ENCODE measurements at regions not wholly inside any gene's neighbourhood (a gene's known extent, or its start where the extent isn't known, plus 50 kb on each side); places are given as distances from the start of the nearest gene placed in this dataset.
A peak's percentile ranks its signal among the peaks of the same experiment; 100 is the strongest.

GRCh38 chr7:84610390-84610789 is 415.8 kb upstream of the SEMA3A start:
- Histone ChIP-seq H3K4me2 (no peak overlapping the region), H3K27me3 (ENCODE audit: insufficient read depth) (no peaks in the 10 kb centered on the region), H3F3A (replicated peaks; ENCODE audit: low read depth) (no peaks in the 10 kb centered on the region), H4K20me1 (replicated peaks; ENCODE audit: insufficient read depth) (no peaks in the 10 kb centered on the region), H3K4me1 (ENCODE audit: insufficient read depth) (no peaks in the 10 kb centered on the region), H3K79me2 (replicated peaks; ENCODE audit: insufficient read depth) (no peaks in the 10 kb centered on the region), H3K27ac (ENCODE audit: low read depth) (no peak overlapping the region), H3K4me3 (no peak overlapping the region), H3K36me3 (ENCODE audit: insufficient read depth) (no peaks in the 10 kb centered on the region), H3K9me2 (ENCODE audit: insufficient read depth) (no peaks in the 10 kb centered on the region), H2AFZ (peak overlapping the region; percentile 57; the same call in 1 of the 2 replicates)
- no peaks in the 10 kb centered on the region for H3K36me3 Mint-ChIP-seq (ENCODE audit: low read depth)
- H3K4me3 Mint-ChIP-seq: no peak overlapping the region
- DNase-seq (ENCODE audit: low spot score): no peak
- no peak for ATAC-seq
- TF ChIP-seq ZNF462 (CRISPR knock-in tag; IDR thresholded peaks at IDR 0.05) (no peak), ZNF114 (CRISPR knock-in tag; IDR thresholded peaks at IDR 0.05) (no peak), EZH2 (IDR thresholded peaks at IDR 0.05; ENCODE audit: low read depth, unreplicated experiment) (no peak), JUNB (IDR thresholded peaks at IDR 0.05; ENCODE audit: unreplicated experiment) (no peak), STAT1 (IDR thresholded peaks at IDR 0.05; ENCODE audit: unreplicated experiment) (no peak), ETS1 (IDR thresholded peaks at IDR 0.05) (no peak), POLR2AphosphoS5 (IDR thresholded peaks at IDR 0.05; ENCODE audit: low read depth) (no peak), NANOG (IDR thresholded peaks at IDR 0.05; ENCODE audit: borderline replicate concordance) (no peak), ZNF331 (CRISPR knock-in tag; IDR thresholded peaks at IDR 0.05; ENCODE audit: low read depth) (no peak), CREB1 (CRISPR knock-in tag; IDR thresholded peaks at IDR 0.05; ENCODE audit: low read depth) (no peak), EZH2phosphoT487 (IDR thresholded peaks at IDR 0.05; ENCODE audit: unreplicated experiment) (no peak)
- TF ChIP-seq, protein P1, sequence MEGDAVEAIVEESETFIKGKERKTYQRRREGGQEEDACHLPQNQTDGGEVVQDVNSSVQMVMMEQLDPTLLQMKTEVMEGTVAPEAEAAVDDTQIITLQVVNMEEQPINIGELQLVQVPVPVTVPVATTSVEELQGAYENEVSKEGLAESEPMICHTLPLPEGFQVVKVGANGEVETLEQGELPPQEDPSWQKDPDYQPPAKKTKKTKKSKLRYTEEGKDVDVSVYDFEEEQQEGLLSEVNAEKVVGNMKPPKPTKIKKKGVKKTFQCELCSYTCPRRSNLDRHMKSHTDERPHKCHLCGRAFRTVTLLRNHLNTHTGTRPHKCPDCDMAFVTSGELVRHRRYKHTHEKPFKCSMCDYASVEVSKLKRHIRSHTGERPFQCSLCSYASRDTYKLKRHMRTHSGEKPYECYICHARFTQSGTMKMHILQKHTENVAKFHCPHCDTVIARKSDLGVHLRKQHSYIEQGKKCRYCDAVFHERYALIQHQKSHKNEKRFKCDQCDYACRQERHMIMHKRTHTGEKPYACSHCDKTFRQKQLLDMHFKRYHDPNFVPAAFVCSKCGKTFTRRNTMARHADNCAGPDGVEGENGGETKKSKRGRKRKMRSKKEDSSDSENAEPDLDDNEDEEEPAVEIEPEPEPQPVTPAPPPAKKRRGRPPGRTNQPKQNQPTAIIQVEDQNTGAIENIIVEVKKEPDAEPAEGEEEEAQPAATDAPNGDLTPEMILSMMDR (conservative IDR thresholded peaks at IDR 0.05; ENCODE audit: low read depth in 2 of 2): no peak
- TF ChIP-seq, protein P2, sequence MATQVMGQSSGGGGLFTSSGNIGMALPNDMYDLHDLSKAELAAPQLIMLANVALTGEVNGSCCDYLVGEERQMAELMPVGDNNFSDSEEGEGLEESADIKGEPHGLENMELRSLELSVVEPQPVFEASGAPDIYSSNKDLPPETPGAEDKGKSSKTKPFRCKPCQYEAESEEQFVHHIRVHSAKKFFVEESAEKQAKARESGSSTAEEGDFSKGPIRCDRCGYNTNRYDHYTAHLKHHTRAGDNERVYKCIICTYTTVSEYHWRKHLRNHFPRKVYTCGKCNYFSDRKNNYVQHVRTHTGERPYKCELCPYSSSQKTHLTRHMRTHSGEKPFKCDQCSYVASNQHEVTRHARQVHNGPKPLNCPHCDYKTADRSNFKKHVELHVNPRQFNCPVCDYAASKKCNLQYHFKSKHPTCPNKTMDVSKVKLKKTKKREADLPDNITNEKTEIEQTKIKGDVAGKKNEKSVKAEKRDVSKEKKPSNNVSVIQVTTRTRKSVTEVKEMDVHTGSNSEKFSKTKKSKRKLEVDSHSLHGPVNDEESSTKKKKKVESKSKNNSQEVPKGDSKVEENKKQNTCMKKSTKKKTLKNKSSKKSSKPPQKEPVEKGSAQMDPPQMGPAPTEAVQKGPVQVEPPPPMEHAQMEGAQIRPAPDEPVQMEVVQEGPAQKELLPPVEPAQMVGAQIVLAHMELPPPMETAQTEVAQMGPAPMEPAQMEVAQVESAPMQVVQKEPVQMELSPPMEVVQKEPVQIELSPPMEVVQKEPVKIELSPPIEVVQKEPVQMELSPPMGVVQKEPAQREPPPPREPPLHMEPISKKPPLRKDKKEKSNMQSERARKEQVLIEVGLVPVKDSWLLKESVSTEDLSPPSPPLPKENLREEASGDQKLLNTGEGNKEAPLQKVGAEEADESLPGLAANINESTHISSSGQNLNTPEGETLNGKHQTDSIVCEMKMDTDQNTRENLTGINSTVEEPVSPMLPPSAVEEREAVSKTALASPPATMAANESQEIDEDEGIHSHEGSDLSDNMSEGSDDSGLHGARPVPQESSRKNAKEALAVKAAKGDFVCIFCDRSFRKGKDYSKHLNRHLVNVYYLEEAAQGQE (IDR thresholded peaks at IDR 0.05; ENCODE audit: unreplicated experiment): no peak
- no peaks in the 10 kb centered on the region for H3K27me3 Mint-ChIP-seq (ENCODE audit: insufficient read depth, low read depth, poor library complexity)
- no peaks in the 10 kb centered on the region for H3K4me1 Mint-ChIP-seq
- H3K27ac Mint-ChIP-seq: no peak overlapping the region; the same call in 1 of the 2 replicates
- no peaks in the 10 kb centered on the region for H3K9me3 Mint-ChIP-seq

All from GM23338 (cell line).